Stimulated activated CD4-positive, alpha-beta T cell treated with anti-CD3 and anti-CD28 coated beads, Interleukin-12 subunit alpha, Interleukin-12 subunit beta, amount 100 ng/mL, for 24 hours (primary cell): ENCODE measurements at regions not wholly inside any gene's neighbourhood (a gene's known extent, or its start where the extent isn't known, plus 50 kb on each side); places are given as distances from the start of the nearest gene placed in this dataset.

ENCODE experiments used
- DNase-seq, 2 experiments: peaks; one replicate each; pipeline ENCODE4 v3.0.0-alpha.2; 2020; ENCODE audit warnings: low read depth in 2 of 2

GRCh38 chr9:79255651-79256260 lies 316.0 kb upstream of the TLE4 start:
- no peak for DNase-seq

- DNase-seq, result no peak
These were observed 315.0 kb upstream of the TLE4 start for GRCh38 chr9:79256691-79257213.

- DNase-seq, result no peak
These were observed 314.5 kb upstream of the TLE4 start for GRCh38 chr9:79257228-79257781.

GRCh38 chr9:79257790-79258351 lies 313.9 kb upstream of the TLE4 start:
- DNase-seq, result no peak

- DNase-seq, result no peak
These were observed 311.9 kb upstream of the TLE4 start for GRCh38 chr9:79259858-79260257.

- DNase-seq, result no peak
These were observed 308.1 kb upstream of the TLE4 start for GRCh38 chr9:79263628-79264027.

- DNase-seq, result no peak
These were observed 307.7 kb upstream of the TLE4 start for GRCh38 chr9:79264041-79264440.

- DNase-seq, result no peak
These were observed 307.0 kb upstream of the TLE4 start for GRCh38 chr9:79264511-79265355.

- DNase-seq, result no peak
These were observed 304.8 kb upstream of the TLE4 start for GRCh38 chr9:79266986-79267385.

- DNase-seq, result no peak
These were observed 303.0 kb upstream of the TLE4 start for GRCh38 chr9:79268806-79269205.

- no peak for DNase-seq
These were observed 298.5 kb upstream of the TLE4 start for GRCh38 chr9:79273311-79273710.

GRCh38 chr9:79279356-79279755 lies 292.4 kb upstream of the TLE4 start:
- no peak for DNase-seq

GRCh38 chr9:79280691-79281090 lies 291.1 kb upstream of the TLE4 start:
- no peak for DNase-seq

- no peak for DNase-seq
These were observed 287.7 kb upstream of the TLE4 start for GRCh38 chr9:79284081-79284480.

- no peak for DNase-seq
These were observed 284.6 kb upstream of the TLE4 start for GRCh38 chr9:79286992-79287707.

GRCh38 chr9:79287708-79288290 lies 284.0 kb upstream of the TLE4 start:
- DNase-seq, result no peak

- DNase-seq, result no peak
These were observed 281.9 kb upstream of the TLE4 start for GRCh38 chr9:79289856-79290255.

GRCh38 chr9:79292731-79293280 lies 279.0 kb upstream of the TLE4 start:
- DNase-seq, result no peak

- no peak for DNase-seq
These were observed 271.7 kb upstream of the TLE4 start for GRCh38 chr9:79300068-79300467.

GRCh38 chr9:79301085-79301484 lies 270.7 kb upstream of the TLE4 start:
- no peak for DNase-seq
